ENCODE measurements at regions not wholly inside any gene's neighbourhood (a gene's known extent, or its start where the extent isn't known, plus 50 kb on each side); places are given as distances from the start of the nearest gene placed in this dataset.

DNA sequence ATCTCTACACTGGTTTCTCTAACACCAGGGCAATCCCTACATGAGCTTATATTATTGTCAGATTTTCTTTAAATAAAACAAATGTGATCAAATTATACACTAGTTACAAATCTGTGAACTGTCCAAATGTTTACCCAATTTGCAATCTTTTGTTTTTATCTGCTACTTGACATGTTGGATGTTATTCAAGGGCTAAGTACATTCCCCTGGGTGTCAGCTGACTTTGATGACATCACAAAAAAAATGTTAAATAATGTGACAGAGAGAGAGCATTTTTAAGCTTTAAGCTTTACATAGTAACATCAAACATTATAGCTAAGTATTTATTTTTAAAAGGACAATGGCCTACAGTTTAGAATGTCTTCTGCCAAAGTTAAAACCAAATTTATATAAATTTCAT is 431.3 kb upstream of the PKN2 start:
- no peak for TF ChIP-seq PRRX2 (CRISPR knock-in tag; IDR thresholded peaks at IDR 0.05)
- TF ChIP-seq, protein P1, sequence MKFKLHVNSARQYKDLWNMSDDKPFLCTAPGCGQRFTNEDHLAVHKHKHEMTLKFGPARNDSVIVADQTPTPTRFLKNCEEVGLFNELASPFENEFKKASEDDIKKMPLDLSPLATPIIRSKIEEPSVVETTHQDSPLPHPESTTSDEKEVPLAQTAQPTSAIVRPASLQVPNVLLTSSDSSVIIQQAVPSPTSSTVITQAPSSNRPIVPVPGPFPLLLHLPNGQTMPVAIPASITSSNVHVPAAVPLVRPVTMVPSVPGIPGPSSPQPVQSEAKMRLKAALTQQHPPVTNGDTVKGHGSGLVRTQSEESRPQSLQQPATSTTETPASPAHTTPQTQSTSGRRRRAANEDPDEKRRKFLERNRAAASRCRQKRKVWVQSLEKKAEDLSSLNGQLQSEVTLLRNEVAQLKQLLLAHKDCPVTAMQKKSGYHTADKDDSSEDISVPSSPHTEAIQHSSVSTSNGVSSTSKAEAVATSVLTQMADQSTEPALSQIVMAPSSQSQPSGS (CRISPR knock-in tag; IDR thresholded peaks at IDR 0.05; ENCODE audit: borderline replicate concordance, low read depth) = no peak
- no peak for TF ChIP-seq IRF2 (CRISPR knock-in tag; IDR thresholded peaks at IDR 0.05; ENCODE audit: borderline replicate concordance, low read depth)
- no peak for TF ChIP-seq ELF4 (CRISPR knock-in tag; IDR thresholded peaks at IDR 0.05; ENCODE audit: low read depth)
- TF ChIP-seq, protein P2, sequence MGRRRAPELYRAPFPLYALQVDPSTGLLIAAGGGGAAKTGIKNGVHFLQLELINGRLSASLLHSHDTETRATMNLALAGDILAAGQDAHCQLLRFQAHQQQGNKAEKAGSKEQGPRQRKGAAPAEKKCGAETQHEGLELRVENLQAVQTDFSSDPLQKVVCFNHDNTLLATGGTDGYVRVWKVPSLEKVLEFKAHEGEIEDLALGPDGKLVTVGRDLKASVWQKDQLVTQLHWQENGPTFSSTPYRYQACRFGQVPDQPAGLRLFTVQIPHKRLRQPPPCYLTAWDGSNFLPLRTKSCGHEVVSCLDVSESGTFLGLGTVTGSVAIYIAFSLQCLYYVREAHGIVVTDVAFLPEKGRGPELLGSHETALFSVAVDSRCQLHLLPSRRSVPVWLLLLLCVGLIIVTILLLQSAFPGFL (CRISPR knock-in tag; IDR thresholded peaks at IDR 0.05; ENCODE audit: borderline replicate concordance) = no peak
- TF ChIP-seq ZNF423 (CRISPR knock-in tag; IDR thresholded peaks at IDR 0.05) = no peak
- TF ChIP-seq, protein P3, sequence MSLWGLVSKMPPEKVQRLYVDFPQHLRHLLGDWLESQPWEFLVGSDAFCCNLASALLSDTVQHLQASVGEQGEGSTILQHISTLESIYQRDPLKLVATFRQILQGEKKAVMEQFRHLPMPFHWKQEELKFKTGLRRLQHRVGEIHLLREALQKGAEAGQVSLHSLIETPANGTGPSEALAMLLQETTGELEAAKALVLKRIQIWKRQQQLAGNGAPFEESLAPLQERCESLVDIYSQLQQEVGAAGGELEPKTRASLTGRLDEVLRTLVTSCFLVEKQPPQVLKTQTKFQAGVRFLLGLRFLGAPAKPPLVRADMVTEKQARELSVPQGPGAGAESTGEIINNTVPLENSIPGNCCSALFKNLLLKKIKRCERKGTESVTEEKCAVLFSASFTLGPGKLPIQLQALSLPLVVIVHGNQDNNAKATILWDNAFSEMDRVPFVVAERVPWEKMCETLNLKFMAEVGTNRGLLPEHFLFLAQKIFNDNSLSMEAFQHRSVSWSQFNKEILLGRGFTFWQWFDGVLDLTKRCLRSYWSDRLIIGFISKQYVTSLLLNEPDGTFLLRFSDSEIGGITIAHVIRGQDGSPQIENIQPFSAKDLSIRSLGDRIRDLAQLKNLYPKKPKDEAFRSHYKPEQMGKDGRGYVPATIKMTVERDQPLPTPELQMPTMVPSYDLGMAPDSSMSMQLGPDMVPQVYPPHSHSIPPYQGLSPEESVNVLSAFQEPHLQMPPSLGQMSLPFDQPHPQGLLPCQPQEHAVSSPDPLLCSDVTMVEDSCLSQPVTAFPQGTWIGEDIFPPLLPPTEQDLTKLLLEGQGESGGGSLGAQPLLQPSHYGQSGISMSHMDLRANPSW (CRISPR knock-in tag; conservative IDR thresholded peaks at IDR 0.05; ENCODE audit: low read depth) = no peak
- no peak for TF ChIP-seq ZNF121 (CRISPR knock-in tag; IDR thresholded peaks at IDR 0.05)
- no peak for TF ChIP-seq ZNF416 (CRISPR knock-in tag; IDR thresholded peaks at IDR 0.05)
- no peak for TF ChIP-seq ZBTB21 (CRISPR knock-in tag; IDR thresholded peaks at IDR 0.05; ENCODE audit: borderline replicate concordance)
- TF ChIP-seq CBFB (CRISPR knock-in tag; IDR thresholded peaks at IDR 0.05; ENCODE audit: low read depth) = no peak
- TF ChIP-seq FOXP1 (CRISPR knock-in tag; IDR thresholded peaks at IDR 0.05; ENCODE audit: borderline replicate concordance) = no peak
- Mint-ChIP-seq H3K4me1 (peaks cover 4% of the 10 kb centered on the region), H3K27ac (no peak overlapping the region), H3K36me3 (no peaks in the 10 kb centered on the region), H3K4me3 (no peak overlapping the region), H3K27me3 (ENCODE audit: low read depth) (no peaks in the 10 kb centered on the region), H3K9me3 (no peaks in the 10 kb centered on the region)
- POLR2A ChIA-PET = no interaction called here
- CTCF ChIA-PET = no interaction called here
- DNase-seq (ENCODE audit: low spot score) (no peak), ATAC-seq (no peak)

DNA sequence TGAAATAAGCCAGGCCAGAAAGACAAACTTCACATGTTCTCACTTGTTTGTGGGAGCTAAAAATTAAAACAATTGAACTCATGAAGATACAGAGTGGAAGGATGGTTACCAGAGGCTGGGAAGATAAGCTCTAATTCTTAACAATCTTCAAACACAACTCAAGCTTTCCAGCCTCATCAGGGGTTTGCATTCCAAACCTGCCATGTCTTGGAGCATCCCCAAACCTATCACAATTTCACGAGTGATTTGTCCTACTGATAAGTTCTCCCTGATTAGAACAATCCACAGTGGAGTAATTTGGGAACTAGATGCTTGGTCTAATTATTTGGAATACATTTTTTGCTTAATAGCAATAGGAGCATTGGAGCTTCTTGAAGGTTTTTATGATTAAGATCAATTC is 418.5 kb upstream of the PKN2 start:
- Mint-ChIP-seq H3K9me3 (peaks cover 6% of the 10 kb centered on the region), H3K4me1 (no peaks in the 10 kb centered on the region), H3K4me3 (no peak overlapping the region), H3K36me3 (no peaks in the 10 kb centered on the region), H3K27ac (no peak overlapping the region), H3K27me3 (ENCODE audit: low read depth) (no peaks in the 10 kb centered on the region)
- DNase-seq (ENCODE audit: low spot score) (no peak), ATAC-seq (no peak)
- CTCF ChIA-PET = no interaction called here
- POLR2A ChIA-PET = no interaction called here
- TF ChIP-seq, protein P2 (CRISPR knock-in tag; IDR thresholded peaks at IDR 0.05; ENCODE audit: borderline replicate concordance) = no peak
- TF ChIP-seq ZNF219 (CRISPR knock-in tag; IDR thresholded peaks at IDR 0.05; ENCODE audit: borderline replicate concordance) (no peak), NR3C1 (CRISPR knock-in tag; conservative IDR thresholded peaks at IDR 0.05; ENCODE audit: low read depth) (no peak), ETV6 (CRISPR knock-in tag; IDR thresholded peaks at IDR 0.05) (no peak), ZNF396 (CRISPR knock-in tag; IDR thresholded peaks at IDR 0.05; ENCODE audit: borderline replicate concordance) (no peak), CREM (CRISPR knock-in tag; IDR thresholded peaks at IDR 0.05) (no peak), CBFB (CRISPR knock-in tag; IDR thresholded peaks at IDR 0.05; ENCODE audit: low read depth) (no peak), HMGA2 (CRISPR knock-in tag; IDR thresholded peaks at IDR 0.05) (no peak)
- TF ChIP-seq, protein P4, sequence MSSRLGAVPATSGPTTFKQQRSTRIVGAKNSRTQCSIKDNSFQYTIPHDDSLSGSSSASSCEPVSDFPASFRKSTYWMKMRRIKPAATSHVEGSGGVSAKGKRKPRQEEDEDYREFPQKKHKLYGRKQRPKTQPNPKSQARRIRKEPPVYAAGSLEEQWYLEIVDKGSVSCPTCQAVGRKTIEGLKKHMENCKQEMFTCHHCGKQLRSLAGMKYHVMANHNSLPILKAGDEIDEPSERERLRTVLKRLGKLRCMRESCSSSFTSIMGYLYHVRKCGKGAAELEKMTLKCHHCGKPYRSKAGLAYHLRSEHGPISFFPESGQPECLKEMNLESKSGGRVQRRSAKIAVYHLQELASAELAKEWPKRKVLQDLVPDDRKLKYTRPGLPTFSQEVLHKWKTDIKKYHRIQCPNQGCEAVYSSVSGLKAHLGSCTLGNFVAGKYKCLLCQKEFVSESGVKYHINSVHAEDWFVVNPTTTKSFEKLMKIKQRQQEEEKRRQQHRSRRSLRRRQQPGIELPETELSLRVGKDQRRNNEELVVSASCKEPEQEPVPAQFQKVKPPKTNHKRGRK (CRISPR knock-in tag; IDR thresholded peaks at IDR 0.05; ENCODE audit: borderline replicate concordance) = no peak
- TF ChIP-seq, protein P5, sequence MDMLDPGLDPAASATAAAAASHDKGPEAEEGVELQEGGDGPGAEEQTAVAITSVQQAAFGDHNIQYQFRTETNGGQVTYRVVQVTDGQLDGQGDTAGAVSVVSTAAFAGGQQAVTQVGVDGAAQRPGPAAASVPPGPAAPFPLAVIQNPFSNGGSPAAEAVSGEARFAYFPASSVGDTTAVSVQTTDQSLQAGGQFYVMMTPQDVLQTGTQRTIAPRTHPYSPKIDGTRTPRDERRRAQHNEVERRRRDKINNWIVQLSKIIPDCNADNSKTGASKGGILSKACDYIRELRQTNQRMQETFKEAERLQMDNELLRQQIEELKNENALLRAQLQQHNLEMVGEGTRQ (CRISPR knock-in tag; IDR thresholded peaks at IDR 0.05) = no peak
- TF ChIP-seq, protein P6, sequence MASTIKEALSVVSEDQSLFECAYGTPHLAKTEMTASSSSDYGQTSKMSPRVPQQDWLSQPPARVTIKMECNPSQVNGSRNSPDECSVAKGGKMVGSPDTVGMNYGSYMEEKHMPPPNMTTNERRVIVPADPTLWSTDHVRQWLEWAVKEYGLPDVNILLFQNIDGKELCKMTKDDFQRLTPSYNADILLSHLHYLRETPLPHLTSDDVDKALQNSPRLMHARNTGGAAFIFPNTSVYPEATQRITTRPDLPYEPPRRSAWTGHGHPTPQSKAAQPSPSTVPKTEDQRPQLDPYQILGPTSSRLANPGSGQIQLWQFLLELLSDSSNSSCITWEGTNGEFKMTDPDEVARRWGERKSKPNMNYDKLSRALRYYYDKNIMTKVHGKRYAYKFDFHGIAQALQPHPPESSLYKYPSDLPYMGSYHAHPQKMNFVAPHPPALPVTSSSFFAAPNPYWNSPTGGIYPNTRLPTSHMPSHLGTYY (CRISPR knock-in tag; IDR thresholded peaks at IDR 0.05) = no peak
- TF ChIP-seq, protein P7, sequence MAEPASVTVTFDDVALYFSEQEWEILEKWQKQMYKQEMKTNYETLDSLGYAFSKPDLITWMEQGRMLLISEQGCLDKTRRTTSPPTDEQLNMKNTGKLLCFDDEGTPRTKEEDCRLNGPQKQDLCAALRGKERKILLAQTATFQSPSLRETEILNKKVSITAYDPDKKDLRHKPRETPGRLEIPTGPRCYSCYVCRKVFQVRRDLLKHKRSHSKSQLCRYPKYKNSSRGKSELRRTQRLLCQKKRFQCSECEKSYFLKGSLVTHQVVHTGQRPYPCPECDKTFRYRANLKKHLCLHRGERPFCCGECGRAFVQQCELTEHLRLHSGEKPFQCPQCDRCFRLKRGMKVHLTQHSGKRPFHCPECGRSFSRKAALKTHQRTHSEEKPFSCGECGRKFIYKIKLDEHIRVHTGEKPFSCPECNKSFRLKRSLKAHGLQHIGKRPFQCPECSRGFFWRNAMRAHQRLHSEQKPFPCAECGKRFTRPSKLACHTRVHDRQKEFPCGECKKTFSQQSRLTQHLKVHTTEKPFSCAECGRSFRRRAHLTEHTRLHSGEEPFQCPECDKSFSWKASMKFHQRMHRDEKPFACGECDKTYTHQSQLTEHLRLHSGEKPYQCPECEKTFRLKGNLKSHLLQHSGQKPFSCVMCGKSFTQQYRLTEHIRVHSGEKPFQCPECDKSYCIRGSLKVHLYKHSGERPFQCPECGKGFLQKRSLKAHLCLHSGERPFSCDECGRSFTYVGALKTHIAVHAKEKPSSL (CRISPR knock-in tag; conservative IDR thresholded peaks at IDR 0.05) = no peak
- TF ChIP-seq, protein P8, sequence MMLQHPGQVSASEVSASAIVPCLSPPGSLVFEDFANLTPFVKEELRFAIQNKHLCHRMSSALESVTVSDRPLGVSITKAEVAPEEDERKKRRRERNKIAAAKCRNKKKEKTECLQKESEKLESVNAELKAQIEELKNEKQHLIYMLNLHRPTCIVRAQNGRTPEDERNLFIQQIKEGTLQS (CRISPR knock-in tag; conservative IDR thresholded peaks at IDR 0.05) = no peak
